Esophagus muscularis mucosa (tissue), 4 donors: ENCODE measurements at regions not wholly inside any gene's neighbourhood (a gene's known extent, or its start where the extent isn't known, plus 50 kb on each side); places are given as distances from the start of the nearest gene placed in this dataset.
"Not testable (repeated sequence)": the region's sequence is repeated elsewhere in the genome, so short reads cannot be mapped to it uniquely, and the experiment has no call there.

Source experiments
- DNase-seq: peaks from one replicate; pipeline ENCODE4 v3.0.0-alpha.2; 2017; ENCODE audit errors: extremely low spot score
- H3K27ac ChIP-seq, 4 donors: fragments of 200-600 bp; sonication (generic); replicated peaks in 1 of 4; 1 replicate in 3 of 4; 2 replicates in 1 of 4; pipeline ENCODE4 v1.5.1; 2016 to 2019; ENCODE audit warnings: mild to moderate bottlenecking in 1 of 4
- H3K27me3 ChIP-seq, 4 donors: fragments of 200-600 bp; sonication (generic); one replicate each; pipeline versions ENCODE4 v1.5.1 to v1.6.0; 2016 to 2019
- H3K36me3 ChIP-seq, 4 donors: fragments of 200-600 bp; sonication (generic); one replicate each; pipeline ENCODE4 v1.5.1; 2016 to 2019
- H3K4me1 ChIP-seq, 4 donors: fragments of 200-600 bp; sonication (generic); one replicate each; pipeline ENCODE4 v1.5.1; 2016 to 2019
- H3K4me3 ChIP-seq, 4 donors: fragments of 200-600 bp; sonication (generic); 1 replicate in 2 of 4; 2 replicates in 2 of 4; pipeline ENCODE4 v1.5.1; 2016 to 2019; ENCODE audit warnings: mild to moderate bottlenecking in 4 of 4, moderate library complexity in 1 of 4
- H3K9me3 ChIP-seq, 4 donors: fragments of 200-600 bp; sonication (generic); 1 replicate in 3 of 4; 2 replicates in 1 of 4; pipeline ENCODE4 v1.5.1; 2016 to 2019
- CTCF ChIP-seq, 3 experiments: fragments of 200-600 bp in 2 of 3; fragments of 450-650 bp in 1 of 3; sonication (generic) in 2 of 3; IDR thresholded peaks; one replicate each; pipeline ENCODE4 v1.5.1; 2017 to 2019; ENCODE audit warnings: antibody characterized with exemption in 3 of 3, mild to moderate bottlenecking in 2 of 3, moderate library complexity in 1 of 3
- EP300 ChIP-seq: sonication (generic); formaldehyde crosslinking; IDR thresholded peaks from one replicate; pipeline ENCODE4 v1.6.1; 2017; ENCODE audit warnings: antibody characterized with exemption
- POLR2A ChIP-seq: fragments of 450-650 bp; IDR thresholded peaks from one replicate; pipeline ENCODE4 v1.6.1; 2017; ENCODE audit warnings: antibody characterized with exemption, moderate library complexity, mild to moderate bottlenecking, low read depth
- POLR2AphosphoS5 ChIP-seq, 2 donors: sonication (generic); formaldehyde crosslinking; IDR thresholded peaks; one replicate each; pipeline ENCODE4 v1.6.1; 2017; ENCODE audit warnings: antibody characterized with exemption in 2 of 2
- WGBS: methylation state at CpG from one replicate; pipeline ENCODE4 v1.1.5; 2018; 5-methylcytosine and 5-hydroxymethylcytosine counted together
- intact Hi-C: fragments of 100-400 bp; cut with DNase I; formaldehyde crosslinking; loops from one replicate; pipeline ENCODE4 v1.15.1; 2023

- 95% methylated on average over 1 of the region's 1 CpG for WGBS
- Histone ChIP-seq H3K27ac (no peak overlapping the region), H3K27me3 (no peaks in the 10 kb centered on the region), H3K4me3 (no peak overlapping the region), H3K4me1 (no peaks in the 10 kb centered on the region), H3K36me3 (no peaks in the 10 kb centered on the region), H3K9me3 (no peaks in the 10 kb centered on the region)
- TF ChIP-seq EP300 (no peak), POLR2A (no peak), CTCF (IDR thresholded peaks at IDR 0.05) (no peak), POLR2AphosphoS5 (IDR thresholded peaks at IDR 0.05) (no peak)
- no peak for DNase-seq
- intact Hi-C loops: no loop called here
Measured at GRCh38 chr2:83280391-83280790, 1178.7 kb downstream of the SUCLG1 start.

- H3K27me3 ChIP-seq: no peaks in the 10 kb centered on the region
- H3K27ac ChIP-seq: no peak overlapping the region
- H3K4me3 ChIP-seq: no peak overlapping the region
- H3K36me3 ChIP-seq: no peaks in the 10 kb centered on the region
- no peak for DNase-seq
- intact Hi-C loops: no loop called here
- no peaks in the 10 kb centered on the region for H3K4me1 ChIP-seq
- TF ChIP-seq CTCF (IDR thresholded peaks at IDR 0.05) (no peak), EP300 (no peak), POLR2A (no peak), POLR2AphosphoS5 (IDR thresholded peaks at IDR 0.05) (no peak)
- H3K9me3 ChIP-seq: no peaks in the 10 kb centered on the region
Measured at GRCh38 chr2:83273322-83273721, 1185.8 kb downstream of the SUCLG1 start.

GRCh38 chr2:83261591-83262136 lies 1197.4 kb downstream of the SUCLG1 start:
- no peak for TF ChIP-seq CTCF (IDR thresholded peaks at IDR 0.05)
- TF ChIP-seq POLR2AphosphoS5 (IDR thresholded peaks at IDR 0.05): no peak
- TF ChIP-seq EP300: no peak
- TF ChIP-seq POLR2A: no peak
- intact Hi-C loops: no loop called here
- Histone ChIP-seq H3K27me3 (no peaks in the 10 kb centered on the region), H3K36me3 (no peaks in the 10 kb centered on the region), H3K27ac (no peak overlapping the region), H3K9me3 (no peaks in the 10 kb centered on the region), H3K4me3 (no peak overlapping the region), H3K4me1 (no peaks in the 10 kb centered on the region)
- 93% methylated on average over 1 of the region's 1 CpG for WGBS
- no peak for DNase-seq

GRCh38 chr2:83253848-83254247 lies 1205.2 kb downstream of the SUCLG1 start:
- 92% methylated on average over 1 of the region's 1 CpG for WGBS
- Histone ChIP-seq H3K4me1 (peaks cover 0 to 10% (median 3%) of the 10 kb centered on the region in 4 donors), H3K9me3 (no peaks in the 10 kb centered on the region), H3K4me3 (no peak overlapping the region), H3K36me3 (no peaks in the 10 kb centered on the region), H3K27me3 (no peaks in the 10 kb centered on the region), H3K27ac (no peak overlapping the region)
- no peak for DNase-seq
- intact Hi-C loops: no loop called here
- TF ChIP-seq POLR2AphosphoS5 (IDR thresholded peaks at IDR 0.05) (no peak), EP300 (no peak), CTCF (IDR thresholded peaks at IDR 0.05) (no peak), POLR2A (no peak)

GRCh38 chr2:83251321-83251872 lies 1207.7 kb downstream of the SUCLG1 start:
- Histone ChIP-seq H3K4me1 (peaks cover 0 to 10% (median 3%) of the 10 kb centered on the region in 4 donors), H3K9me3 (no peaks in the 10 kb centered on the region), H3K27ac (no peak overlapping the region), H3K36me3 (no peaks in the 10 kb centered on the region), H3K27me3 (no peaks in the 10 kb centered on the region), H3K4me3 (no peak overlapping the region)
- intact Hi-C loops: no loop called here
- 77% methylated on average over 3 of the region's 3 CpGs for WGBS
- no peak for TF ChIP-seq POLR2A
- no peak for TF ChIP-seq POLR2AphosphoS5 (IDR thresholded peaks at IDR 0.05)
- no peak for TF ChIP-seq CTCF (IDR thresholded peaks at IDR 0.05)
- no peak for TF ChIP-seq EP300
- no peak for DNase-seq

GRCh38 chr2:83245806-83246537 lies 1213.1 kb downstream of the SUCLG1 start:
- H3K27ac ChIP-seq, H3K36me3 ChIP-seq, H3K27me3 ChIP-seq, DNase-seq, intact Hi-C loops, H3K4me3 ChIP-seq, H3K4me1 ChIP-seq, H3K9me3 ChIP-seq: not testable (repeated sequence)
- 96% methylated on average over 5 of the region's 30 CpGs for WGBS
